ENCODE measurements at regions not wholly inside any gene's neighbourhood (a gene's known extent, or its start where the extent isn't known, plus 50 kb on each side); places are given as distances from the start of the nearest gene placed in this dataset.
A peak's percentile ranks its signal among the peaks of the same experiment; 100 is the strongest.

DNA sequence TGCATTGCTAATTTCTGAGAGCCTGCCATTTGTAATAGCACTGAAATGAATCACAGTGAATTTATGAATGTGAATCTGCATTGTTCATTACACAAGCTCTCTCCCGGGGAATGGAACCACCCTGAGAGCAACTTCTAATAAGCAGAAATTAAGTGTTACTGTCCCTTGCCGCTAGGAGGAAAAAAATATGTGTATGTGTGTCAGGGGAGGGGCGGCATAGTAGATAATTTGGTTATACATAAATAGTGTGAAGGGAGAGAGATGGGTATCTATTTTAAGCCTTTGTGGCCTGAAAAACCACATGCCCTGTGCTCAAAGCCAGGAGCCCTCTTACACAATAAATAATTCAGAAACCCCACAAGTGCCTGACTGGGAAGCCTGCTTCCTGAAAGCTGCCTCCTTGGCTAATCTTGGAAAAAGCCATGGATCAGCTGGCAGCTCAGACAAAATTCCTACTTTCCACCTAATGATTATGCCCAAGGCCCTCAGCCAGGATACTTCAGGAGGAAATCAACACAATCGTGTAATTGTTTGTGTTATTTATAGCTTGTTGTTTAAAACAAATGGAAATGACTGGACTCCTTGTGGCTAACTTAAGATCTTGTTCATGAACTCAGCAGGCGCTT, 366.2 kb upstream of the KITLG start:
- peak; percentile 85 for DNase-seq (ENCODE audit: low spot score)

DNA sequence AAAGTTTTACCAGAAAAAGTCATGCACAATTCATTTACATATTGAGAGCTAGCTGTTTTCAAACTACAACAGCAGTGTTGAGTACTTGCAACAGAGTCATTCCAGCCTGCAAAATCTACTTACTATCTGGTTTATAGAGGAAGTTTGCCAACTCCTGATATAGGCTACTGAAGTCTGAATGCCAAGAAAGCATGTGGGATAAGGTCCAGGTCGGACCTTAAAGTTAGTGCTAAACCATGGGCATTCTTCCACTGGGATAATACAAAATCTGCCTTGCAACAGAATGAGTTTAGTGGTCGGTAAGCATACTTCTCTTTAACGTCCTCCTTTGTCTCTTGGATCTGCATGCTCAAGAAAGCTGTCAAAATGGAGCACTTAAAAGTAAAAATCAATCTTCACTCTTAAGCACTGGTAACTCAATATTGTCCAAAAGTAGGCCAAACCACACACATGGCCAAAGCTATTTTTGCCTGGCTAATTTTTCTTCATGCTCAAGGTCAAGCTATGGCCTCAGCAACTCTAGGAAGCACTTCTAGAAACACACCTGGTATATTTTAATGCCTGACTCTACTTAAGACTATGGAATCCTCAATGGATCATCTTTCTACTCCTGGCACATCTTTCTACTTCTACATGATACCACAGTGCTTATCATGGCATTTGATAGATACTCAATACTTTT, 364.9 kb upstream of the KITLG start:
- DNase-seq (ENCODE audit: low spot score), result no peak

DNA sequence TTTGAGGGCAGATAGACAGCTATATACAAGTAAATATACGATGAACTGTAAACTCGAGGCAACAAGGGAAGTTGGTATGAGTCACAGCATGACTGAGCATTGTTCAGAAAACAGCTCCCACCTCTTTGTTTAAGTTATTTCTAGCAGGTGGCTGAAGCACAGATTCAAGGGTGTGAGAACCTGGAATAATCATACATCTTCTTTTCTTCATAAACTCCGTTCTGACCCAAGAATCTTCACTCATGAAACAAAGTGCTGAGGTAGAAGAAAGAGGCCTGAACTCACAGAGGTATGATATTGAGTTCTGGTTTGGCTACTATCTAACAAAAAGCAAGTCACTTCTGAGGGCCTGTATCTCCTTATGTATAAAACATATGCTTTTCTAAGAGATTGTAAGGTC, 364.1 kb upstream of the KITLG start:
- peak; percentile 43 for DNase-seq (ENCODE audit: low spot score)

DNA sequence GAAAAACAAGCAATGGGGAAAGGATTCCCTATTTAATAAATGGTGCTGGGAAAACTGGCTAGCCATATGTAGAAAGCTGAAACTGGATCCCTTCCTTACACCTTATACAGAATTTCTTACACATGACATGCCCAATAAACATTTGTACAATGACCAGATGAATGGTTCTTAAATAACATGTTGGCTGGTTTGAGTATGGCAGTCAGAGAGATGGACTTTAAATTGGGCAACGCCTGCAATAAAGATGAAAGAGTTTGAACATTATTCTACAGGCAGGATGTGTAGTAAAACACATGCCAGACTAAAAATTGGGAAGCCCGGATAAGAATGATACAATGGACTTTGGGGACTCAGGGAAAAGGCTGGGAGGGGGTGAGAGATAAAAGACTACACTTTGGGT, 360.6 kb upstream of the KITLG start:
- no peak for DNase-seq (ENCODE audit: low spot score)

DNA sequence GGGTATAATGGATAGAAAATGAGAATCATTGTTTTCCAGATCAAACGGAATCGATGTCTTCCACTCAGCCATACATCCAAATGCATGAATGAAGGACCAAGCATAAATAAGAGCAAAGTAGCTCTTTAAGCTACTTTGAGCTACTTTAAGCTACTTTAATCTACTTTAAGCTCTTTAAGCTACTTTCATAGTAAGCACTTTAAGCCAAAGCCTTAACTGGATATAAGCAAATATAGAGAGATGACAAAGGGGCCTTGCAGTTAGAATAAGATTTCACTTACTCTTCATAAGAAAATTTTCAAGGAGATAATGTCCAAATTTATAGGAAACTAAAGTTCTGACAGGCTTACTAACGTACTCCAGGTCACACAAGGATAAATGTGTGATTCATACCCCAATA, 355.6 kb upstream of the KITLG start:
- DNase-seq (ENCODE audit: low spot score), result no peak

DNA sequence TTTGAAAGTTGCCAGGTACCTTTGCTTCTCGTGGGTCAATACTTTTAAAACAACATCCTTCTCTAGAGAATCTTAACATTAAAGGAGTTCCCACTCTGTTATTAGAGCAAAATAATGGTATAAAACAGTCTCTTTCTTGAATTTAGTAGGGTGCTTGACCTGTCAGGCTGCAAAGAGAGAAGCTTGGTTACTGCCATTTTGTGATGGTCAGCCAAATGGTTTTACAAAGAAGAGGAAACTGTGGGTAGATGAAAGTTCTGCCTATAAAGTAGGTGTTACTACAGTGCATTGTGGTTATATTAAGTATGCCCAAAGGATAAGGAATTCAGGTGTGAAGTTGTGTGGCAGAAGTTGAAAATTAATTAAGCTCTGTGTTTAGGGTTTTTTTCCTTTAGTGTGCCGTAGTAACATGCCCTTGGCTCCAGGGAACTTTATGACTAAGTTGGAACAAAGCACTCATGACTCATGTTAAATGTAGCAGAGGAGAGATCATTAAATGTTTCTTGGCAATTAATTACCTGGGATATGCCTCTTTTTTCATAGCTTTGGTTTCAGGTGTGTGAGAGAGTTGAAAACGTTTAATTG, 354.0 kb upstream of the KITLG start:
- DNase-seq (ENCODE audit: low spot score), result no peak

DNA sequence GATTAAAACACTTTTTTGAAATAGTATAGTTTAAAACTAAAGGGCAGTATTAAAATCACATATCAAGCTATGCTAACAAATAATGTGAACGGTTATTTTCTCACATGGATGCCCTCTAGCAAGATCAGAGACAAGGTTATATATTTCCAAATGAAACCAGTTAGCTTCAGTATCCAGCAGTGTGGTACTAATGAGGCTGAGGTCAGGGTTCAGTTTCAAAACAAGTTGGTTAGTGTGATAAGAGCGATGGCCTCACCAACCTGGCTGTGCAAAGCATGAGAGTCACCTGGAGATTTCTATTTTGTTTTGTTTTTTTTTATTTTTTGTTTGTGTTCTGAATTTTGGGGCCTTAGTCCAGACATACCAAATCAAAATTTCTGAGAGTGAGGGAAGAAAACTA, 352.2 kb upstream of the KITLG start:
- DNase-seq (ENCODE audit: low spot score), result no peak

DNA sequence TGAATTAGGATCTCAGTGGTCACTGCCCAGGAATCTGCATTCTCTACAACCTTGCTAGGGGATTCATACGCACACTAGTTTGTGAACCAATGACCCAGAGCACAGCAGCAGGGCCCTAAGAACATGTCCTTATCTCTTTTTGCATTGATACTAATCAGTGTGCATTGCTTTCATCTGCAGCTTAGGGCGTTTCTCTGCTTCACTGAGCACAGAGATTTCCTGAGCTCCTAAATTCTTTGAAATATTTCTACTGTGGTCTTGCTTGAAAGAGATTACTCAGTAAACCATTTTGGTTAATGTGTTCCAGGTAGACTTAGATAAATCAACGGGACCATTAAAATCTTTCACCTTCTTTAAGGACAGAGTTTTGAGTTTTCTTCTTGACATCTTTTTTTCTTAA, 351.3 kb upstream of the KITLG start:
- DNase-seq (ENCODE audit: low spot score), result no peak

DNA sequence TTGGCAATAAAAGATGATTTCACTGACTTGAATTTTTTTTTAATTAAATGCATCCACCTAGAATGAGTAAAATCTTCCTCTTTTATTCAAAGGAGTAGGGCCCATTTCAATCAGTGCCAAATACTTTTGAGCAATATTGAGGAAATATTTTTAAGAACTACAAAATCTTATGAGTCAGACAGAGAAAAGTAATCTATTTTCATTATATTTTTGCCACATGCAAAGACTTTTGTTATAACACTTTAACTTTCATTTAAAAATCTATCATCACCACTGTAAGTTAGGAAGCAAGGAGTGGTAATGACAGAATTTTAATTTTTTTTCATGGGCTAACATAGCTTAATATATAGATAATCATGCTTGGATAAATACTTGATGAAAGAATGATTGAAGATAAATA, 345.2 kb upstream of the KITLG start:
- no peak for DNase-seq (ENCODE audit: low spot score)

DNA sequence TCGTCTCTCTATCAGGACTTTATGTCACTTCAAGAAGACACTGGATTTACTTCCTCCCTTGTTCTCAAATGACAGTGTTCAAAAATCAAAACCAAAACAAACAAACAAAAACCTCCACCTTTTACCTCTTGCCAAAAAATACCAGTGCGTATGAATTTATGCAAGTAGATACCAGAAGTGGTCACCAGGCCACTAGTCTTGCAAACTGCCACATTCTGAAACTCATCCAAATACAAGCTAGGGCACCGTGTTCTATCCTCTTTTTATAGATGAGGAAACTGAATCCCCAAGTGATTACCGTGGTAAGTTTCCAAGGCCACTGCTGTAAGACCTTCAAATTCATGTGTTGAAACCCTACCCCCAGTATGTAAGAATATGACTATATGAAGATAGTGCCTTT, 343.9 kb upstream of the KITLG start:
- no peak for DNase-seq (ENCODE audit: low spot score)

DNA sequence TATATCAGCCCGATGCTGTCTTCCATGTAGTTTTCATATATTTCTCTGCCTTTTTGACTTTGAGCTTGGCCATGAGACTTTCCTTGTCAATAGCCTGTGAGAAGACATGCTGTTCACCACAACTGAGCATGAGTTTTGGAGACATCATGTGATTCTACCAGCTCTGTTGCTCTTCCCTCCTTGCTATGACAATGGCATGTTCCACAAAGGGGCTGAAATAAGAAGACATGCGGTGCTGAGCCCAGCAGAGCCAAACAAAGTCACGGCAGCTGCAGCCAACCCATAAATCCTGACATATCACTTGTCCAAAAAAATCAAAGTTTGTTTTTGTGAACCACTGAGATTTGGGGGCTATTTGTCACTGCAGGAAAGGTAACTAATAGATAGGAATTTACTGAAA, 343.4 kb upstream of the KITLG start:
- no peak for DNase-seq (ENCODE audit: low spot score)

DNA sequence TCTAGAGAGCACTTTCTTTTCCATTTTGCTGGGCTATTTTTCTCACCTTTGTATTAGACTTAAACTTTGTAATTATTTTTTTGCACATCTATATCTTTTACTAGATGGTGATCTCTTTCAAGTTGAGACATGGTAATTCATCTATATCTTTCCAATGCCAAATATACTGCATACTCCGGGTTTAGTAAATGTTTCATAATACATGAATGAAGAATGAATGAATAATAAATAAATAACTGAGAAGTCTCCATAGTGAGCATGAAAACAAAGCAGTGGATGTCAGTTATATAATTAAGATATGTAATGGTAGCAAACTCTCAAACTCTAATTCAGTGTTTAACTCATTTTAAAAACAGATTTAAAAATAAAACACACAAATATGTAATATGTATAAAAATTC, 342.5 kb upstream of the KITLG start:
- DNase-seq (ENCODE audit: low spot score), result no peak

DNA sequence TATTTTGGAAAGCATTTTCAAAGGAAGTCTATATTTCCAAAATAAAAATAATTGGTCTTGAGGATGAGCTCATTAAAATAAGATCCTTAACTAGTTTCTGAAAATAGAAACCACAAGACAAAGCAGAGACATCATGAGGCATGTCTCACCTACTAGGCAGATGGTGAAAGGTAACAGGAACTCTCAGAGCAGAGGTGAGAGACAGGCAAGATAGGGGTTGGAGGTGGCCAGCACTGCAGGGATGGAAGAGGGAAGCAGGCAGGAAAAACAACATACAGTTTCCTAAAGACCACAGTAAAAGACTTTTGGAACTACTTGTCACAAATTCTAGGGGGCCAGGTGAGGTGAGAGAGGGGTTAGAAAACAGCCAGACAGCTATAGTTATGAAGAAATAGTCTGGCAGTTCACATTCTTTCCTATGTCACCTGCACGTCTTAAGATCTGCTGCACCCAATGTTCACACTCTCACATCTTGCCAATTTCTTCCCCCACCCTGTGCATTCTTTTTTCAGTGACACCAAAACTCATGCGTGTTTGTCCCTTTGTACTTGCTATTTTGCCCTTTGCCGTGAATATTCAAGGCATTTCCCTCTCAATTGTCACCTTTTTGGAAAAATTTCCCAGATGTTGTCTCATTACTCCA, 341.7 kb upstream of the KITLG start:
- no peak for DNase-seq (ENCODE audit: low spot score)

DNA sequence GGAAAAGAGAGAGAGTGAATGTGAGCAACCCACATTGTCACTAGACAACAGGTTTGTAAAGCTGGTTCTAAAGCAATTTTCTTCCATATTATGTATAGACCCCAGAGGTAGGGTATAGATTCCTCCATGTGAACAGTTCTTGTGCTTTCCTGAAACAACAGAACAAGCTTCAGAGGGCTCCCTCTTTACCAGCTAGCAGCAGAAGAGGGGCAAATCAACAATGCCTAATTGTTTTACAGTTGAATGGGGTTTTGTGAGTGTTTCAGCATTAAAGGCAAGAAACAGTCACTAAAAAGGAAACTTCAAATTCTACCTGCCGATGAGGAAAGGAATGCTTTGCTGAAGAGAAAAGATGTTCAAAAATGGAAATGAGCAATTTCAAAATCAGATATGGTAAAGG, 341.2 kb upstream of the KITLG start:
- no peak for DNase-seq (ENCODE audit: low spot score)

DNA sequence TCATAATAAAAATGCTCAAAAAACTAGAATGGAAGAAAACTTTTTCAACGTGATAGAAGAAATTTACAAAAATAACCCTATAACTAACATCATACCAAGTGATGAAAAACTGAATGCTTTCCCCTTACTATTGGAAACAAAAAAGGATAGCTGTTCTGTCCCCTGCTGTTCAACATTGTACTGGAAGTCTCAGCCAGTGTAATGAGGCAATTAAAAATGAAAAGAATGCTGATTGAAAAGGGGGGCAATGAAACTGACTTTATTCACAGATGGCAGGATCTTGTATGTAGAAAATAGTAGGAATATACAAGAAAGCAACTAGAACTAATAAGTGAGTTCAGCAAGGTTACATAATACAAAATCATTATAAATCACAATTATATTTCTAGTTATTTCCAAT, 337.9 kb upstream of the KITLG start:
- no peak for DNase-seq (ENCODE audit: low spot score)

DNA sequence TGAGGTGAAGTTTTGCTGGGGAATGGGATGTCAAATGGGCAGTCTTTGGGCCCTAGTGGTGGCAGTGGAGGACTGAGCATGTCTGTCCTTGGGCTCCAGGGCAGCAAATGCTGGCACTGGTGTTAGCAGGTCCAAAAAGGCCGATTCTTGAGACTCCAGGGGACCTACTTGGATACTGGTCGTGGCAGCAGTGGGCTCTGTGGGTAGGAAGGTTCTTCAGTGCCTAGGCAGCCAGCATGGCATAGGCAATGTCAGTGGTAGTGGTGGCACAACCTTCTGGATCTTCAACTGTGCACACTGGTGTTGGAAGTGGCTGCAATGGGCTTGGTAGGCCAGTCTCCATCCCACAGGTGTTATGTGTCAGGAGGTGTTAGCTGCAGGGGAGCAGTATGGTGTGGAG, 334.7 kb upstream of the KITLG start:
- no peak for DNase-seq (ENCODE audit: low spot score)

DNA sequence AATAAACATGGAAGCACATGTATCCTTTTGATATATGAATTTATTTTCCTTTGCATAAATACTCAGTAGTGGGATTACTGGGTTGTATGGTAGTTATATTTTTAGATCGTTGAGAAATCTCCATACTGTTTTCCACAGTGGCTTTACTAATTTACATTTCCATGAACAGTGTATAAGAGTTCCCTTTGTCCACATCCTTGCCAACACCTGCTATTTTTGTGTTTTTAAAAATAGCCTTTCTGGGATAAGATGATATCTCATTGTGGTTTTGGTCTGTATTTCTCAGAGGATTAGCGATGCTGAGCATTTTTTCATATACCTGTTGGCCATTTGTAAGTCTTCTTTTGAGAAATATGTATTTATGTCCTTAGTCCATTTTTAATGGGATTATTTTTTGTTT, 329.2 kb upstream of the KITLG start:
- DNase-seq (ENCODE audit: low spot score), result no peak

DNA sequence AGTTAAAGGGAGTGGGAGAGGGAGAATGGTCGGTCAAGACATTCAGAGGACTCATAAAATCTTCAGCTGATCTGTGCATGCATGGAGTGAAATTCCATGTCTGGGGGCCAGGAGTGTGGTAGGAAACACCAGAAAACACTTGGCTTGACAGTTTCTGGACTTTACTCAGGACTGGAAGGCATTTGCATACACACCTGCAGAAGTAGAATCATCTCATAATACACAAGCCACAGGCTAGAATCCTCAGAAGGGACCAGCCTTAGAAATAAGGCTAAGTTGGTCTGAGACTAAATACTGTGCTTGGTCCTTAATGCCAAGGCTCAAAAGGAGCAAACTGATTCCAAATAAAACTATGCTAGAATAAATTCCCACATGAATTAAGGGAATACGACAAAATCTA, 328.1 kb upstream of the KITLG start:
- DNase-seq (ENCODE audit: low spot score), result no peak

DNA sequence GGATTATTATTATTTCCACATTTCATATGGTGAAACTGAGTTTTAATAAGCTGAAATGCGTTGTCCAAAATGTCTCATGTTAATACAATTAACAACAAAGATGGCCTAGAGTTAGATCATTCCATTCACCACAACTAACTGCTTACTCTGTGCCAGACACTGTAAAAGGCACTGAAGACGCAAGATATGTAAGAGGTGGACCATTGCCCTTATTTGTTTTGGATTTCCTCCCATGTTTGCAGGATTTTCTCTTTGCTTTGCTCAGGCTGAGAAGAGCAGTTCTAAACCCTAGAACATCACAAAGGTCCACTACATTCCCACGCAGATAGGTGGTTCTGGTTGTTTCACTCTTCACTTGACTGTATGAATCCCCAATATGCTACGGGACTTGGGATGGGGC, 324.4 kb upstream of the KITLG start:
- no peak for DNase-seq (ENCODE audit: low spot score)

DNA sequence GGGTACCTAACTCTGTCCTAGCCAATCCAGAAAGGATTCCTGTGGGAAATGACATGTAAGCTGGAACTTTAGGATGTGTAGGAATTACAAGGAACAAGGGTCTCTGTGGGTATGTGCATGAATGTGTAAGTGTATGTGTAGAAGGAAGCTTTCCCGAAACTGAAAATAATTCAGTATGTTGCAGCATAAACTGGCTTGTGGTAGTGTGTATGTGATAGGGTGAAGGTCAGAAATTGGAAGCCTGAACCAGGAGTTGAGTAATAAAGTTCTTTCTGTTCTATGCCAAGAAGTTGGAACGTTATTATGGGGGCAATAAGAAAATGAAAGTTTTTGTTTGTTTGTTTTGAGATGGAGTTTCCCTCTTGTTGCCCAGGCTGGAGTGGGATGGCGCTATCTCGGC, 323.1 kb upstream of the KITLG start:
- DNase-seq (ENCODE audit: low spot score), result no peak

DNA sequence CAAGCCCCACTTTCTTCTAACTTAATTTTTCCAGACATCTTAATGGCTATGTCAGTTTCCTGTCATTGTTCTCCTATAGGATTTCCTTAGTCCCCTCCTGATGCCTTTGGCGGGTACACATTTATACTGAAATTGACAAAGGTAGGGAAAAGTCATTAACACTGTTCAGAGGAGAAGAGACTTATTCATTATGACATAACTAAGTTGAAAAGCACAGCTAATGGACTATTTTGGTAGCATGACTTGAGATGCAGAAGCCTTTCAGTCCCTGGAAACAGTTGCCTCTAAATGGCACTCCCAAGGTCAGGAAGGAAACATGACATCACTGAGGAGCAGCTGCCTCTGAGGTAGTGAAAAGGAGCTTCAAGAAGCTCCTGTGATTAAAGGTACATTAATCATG, 317.5 kb upstream of the KITLG start:
- DNase-seq (ENCODE audit: low spot score), result no peak

DNA sequence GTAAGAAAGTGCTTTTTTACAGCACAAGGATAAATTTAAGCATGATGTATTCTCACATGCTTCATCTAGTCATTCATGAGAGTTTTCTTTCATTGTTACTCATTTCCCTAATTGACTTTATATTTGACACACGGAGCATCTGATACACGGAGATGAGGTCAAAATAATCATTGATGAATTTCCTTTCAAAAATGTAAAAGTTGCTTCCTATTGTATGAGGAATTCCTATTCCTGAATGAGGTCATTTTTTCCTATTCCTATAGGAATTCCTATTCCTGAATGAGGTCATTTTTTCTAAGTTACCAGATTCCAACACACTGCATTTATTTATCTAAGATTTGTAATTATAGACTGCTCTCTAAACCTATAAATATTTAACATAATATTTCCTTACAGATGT, 316.7 kb upstream of the KITLG start:
- no peak for DNase-seq (ENCODE audit: low spot score)

DNA sequence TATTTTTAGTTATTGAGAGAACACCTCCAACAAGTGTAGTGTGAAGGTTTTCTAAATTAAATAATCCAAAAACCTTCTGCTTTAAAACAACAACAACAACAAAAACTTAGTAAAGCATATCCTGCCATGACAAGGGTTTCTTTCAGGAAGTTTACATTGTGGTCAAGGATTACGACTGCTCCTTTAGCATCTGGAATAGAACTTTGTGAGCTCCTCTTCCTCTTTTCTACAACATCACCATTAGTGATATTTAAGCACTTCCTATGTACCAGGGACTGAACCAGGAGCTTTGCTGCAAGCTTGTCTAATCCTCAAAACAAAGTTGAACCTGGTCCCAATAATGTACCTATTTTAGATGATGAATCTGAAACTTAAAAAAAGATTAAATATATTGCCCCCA, 315.4 kb upstream of the KITLG start:
- DNase-seq (ENCODE audit: low spot score), result peak; percentile 42
